IPS DF 4.7 (cell line): ENCODE measurements at regions not wholly inside any gene's neighbourhood (a gene's known extent, or its start where the extent isn't known, plus 50 kb on each side); places are given as distances from the start of the nearest gene placed in this dataset.
"Not testable (repeated sequence)": the region's sequence is repeated elsewhere in the genome, so short reads cannot be mapped to it uniquely, and the experiment has no call there.

Experiments
- DNase-seq: peaks from one replicate; pipeline ENCODE4 v3.0.0-alpha.2; 2013; ENCODE audit warnings: low spot score; ENCODE audit errors: extremely low read depth

GRCh38 chr10:25858076-25858475, 76.0 kb upstream of the MYO3A start:
- DNase-seq: no peak

DNA sequence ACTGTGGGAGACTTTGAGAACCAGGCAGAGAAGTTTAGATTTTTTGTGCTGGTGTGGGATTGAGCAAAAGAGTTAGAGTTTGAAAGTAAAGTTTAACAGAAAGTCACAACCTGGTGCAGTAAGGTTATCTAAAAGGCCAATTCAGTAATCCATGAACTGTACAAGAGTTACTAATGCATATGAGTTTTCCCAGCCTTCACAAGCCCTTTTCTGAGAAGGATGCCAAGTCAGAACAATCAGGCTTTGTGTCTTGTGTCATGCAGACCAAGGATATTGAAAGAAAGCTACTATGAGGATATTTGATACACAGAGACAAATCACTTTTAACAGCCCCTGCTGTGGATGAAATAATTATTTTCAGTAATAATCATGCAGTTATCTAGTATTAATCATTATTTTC, 68.8 kb upstream of the MYO3A start:
- DNase-seq: no peak

DNA sequence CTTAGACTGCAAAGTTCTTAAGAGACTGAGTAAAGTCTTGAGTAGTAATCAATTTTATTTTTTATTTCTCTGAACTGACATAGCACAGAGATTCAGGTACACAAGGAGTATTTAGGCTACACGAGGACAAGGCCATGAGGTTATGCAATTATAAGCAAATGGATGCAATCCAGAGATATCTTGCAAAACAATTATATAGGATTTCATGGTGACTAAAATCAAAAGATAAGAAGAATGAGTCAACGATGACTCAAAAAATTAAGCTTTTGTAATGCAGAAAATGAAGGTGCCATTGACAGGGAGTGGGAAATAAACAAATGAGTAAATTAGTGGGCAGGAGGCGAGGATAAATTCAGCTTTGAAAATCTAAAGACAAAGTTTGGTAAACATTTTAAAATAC, 66.7 kb upstream of the MYO3A start:
- no peak for DNase-seq

- no peak for DNase-seq
Observed at GRCh38 chr10:25869067-25869591, 64.9 kb upstream of the MYO3A start.

DNA sequence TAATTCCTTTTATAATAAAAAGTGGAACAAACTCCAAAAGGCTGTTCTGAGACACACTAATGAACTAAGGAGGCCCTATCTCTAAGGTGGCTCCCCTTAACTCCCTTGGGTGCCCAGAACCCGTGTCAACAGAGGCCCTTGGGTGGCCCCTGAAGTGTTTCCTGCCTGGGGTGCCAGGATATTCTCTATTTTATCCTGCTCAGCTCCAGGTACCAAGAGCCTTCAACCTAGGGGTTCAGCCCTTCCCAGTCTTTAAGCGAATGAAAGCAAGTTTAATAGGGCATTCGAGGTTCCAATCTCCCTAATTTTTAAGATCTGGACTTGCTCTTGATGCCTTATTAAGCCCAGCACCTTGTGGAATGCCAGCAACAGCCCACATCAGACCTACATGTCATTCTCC, 64.4 kb upstream of the MYO3A start:
- DNase-seq: no peak

DNA sequence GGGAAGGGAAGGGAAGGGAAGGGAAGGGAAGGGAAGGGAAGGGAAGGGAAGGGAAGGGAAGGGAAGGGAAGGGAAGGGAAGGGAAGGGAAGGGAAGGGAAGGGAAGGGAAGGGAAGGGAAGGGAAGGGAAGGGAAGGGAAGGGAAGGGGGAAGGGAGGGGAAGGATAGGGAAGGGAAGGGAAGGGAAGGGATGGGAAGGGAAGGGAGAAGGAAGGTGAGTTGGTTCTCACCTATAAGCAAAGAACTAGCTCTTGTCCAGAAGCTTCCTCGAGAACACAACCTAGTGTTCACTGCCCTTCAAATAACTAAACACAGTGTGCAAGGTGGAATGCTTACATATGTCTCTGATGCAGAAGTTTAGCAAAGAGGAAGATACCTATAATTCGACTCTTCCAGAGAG, 59.6 kb upstream of the MYO3A start:
- not testable (repeated sequence) for DNase-seq

DNA sequence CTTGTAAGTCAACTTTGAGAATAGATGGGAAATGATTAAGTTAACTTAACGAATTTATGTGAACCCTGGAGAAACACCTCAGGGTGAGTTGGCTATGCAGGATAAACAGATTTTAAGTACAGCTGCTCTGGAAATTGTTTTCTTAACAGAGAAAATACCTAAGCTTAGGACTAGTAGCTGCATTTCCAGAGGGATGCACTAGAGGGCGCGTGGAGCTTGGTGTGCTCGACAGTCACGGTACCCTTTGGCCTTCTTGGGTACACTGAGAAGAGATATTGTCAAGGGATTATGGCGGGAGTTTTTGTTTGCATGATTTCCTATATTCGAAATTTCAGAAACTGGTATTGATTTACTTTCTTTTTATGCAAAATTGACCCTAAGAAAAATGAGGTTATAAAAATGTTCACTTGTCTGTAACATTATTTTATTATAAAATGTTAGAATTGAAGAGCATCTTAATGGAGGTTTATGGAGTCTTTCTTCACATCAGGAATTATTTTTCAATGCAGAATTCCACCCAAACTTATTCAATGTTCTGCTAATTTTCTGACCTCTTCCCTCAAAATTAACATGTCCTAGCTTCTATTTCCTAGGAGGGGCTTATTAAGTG, 58.4 kb upstream of the MYO3A start:
- peak; percentile 62 for DNase-seq

DNA sequence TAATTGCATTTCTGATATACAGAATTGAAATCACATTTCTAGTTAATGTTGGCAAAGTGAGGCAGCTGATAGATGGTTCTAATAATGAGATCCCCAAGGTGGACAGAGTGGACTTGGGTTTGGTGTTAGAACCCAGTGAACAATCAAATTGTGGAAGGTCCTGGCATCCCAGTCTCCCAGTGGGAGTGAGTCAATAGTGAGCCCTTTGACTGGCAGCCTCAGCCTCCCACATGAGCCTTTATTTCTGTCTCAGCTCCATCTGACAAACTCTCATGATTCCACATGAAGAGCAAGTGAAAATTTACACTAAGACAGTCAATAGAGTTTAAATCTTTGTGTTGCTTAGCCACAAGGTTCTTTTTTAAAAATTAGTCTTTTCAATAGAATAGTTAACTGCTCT, 56.7 kb upstream of the MYO3A start:
- DNase-seq: no peak
